H1 (cell line): ENCODE measurements at regions not wholly inside any gene's neighbourhood (a gene's known extent, or its start where the extent isn't known, plus 50 kb on each side); places are given as distances from the start of the nearest gene placed in this dataset.

ENCODE experiments used
- CTCF ChIA-PET: fragments of 300-600 bp; sonication (Branson Sonifier 250); formaldehyde crosslinking; loops from one replicate; lab custom pipeline; 2021; ENCODE audit not compliant: partially characterized antibody; lab: Charles Lee
- POLR2A ChIA-PET: fragments of 300-600 bp; sonication (Branson Sonifier 250); formaldehyde crosslinking; loops from one replicate; lab custom pipeline; 2021; ENCODE audit warnings: inconsistent platforms; ENCODE audit not compliant: partially characterized antibody; lab: Charles Lee
- DNase-seq, 2 experiments: peaks; one replicate each; pipeline versions ENCODE4 v3.0.0 to v3.0.0-alpha.2; 2010 to 2022; ENCODE audit warnings: low spot score in 2 of 2, low read depth in 1 of 2, mixed read lengths in 1 of 2
- FAIRE-seq: peaks from 2 replicates; lab custom pipeline; 2011; peaks lifted over from hg19 to GRCh38; lab: Jason Lieb, UNC
- H2AFZ ChIP-seq: 2 replicates; pipeline ENCODE4 v1.8.1; 2012; ENCODE audit warnings: low read length, inconsistent platforms
- H2AK5ac ChIP-seq: 2 replicates; pipeline ENCODE4 v1.6.1; 2013; ENCODE audit warnings: low read depth, low read length
- H2BK120ac ChIP-seq: replicated peaks from 2 replicates; pipeline ENCODE3; 2013; ENCODE audit warnings: low read depth, low read length, inconsistent platforms
- H2BK12ac ChIP-seq: 2 replicates; pipeline ENCODE4 v1.6.1; 2013; ENCODE audit warnings: low read depth, low read length
- H2BK15ac ChIP-seq: 2 replicates; pipeline ENCODE4 v1.6.1; 2013; ENCODE audit warnings: low read length
- H2BK20ac ChIP-seq: 2 replicates; pipeline ENCODE4 v1.6.1; 2013; ENCODE audit warnings: low read length
- H2BK5ac ChIP-seq: 2 replicates; pipeline ENCODE4 v1.6.1; 2013; ENCODE audit warnings: low read depth, low read length
- H3K14ac ChIP-seq: 2 replicates; pipeline ENCODE4 v1.6.1; 2013; ENCODE audit warnings: inconsistent platforms; ENCODE audit not compliant: insufficient read length
- H3K18ac ChIP-seq: 2 replicates; pipeline ENCODE4 v1.6.1; 2013; ENCODE audit warnings: low read length; ENCODE audit errors: extremely low read depth
- H3K23ac ChIP-seq: 2 replicates; pipeline ENCODE4 v1.6.1; 2013; ENCODE audit warnings: inconsistent platforms; ENCODE audit not compliant: insufficient read length
- H3K23me2 ChIP-seq: 2 replicates; pipeline ENCODE4 v1.6.1; 2013; ENCODE audit warnings: low read depth, low read length
- H3K27ac ChIP-seq: 2 replicates; pipeline ENCODE4 v1.6.1; 2011; ENCODE audit warnings: low read depth, low read length, inconsistent platforms
- H3K27me3 ChIP-seq, 4 experiments: replicated peaks in 1 of 4; 1 replicate in 1 of 4; 2 replicates in 3 of 4; pipeline versions ENCODE4 v1.6.1 to v1.8.1; 2011 to 2013; ENCODE audit warnings: low read length in 3 of 4, mild to moderate bottlenecking in 3 of 4, inconsistent platforms in 2 of 4, mixed read lengths in 2 of 4, moderate library complexity in 1 of 4; ENCODE audit not compliant: control insufficient read depth in 3 of 4, insufficient read depth in 3 of 4; ENCODE audit errors: extremely low read depth in 1 of 4
- H3K36me3 ChIP-seq, 4 experiments: 2 replicates each; pipeline versions ENCODE4 v1.6.1 to v1.8.1; 2011 to 2013; ENCODE audit warnings: mild to moderate bottlenecking in 4 of 4, low read length in 3 of 4, moderate library complexity in 2 of 4, control low read depth in 1 of 4, inconsistent platforms in 1 of 4; ENCODE audit not compliant: insufficient read depth in 4 of 4, control insufficient read depth in 2 of 4
- H3K4ac ChIP-seq: replicated peaks from 2 replicates; pipeline ENCODE3; 2013; ENCODE audit warnings: low read length, low read depth, mixed read lengths, inconsistent platforms; ENCODE audit not compliant: insufficient read length
- H3K4me1 ChIP-seq, 4 experiments: replicated peaks in 1 of 4; 1 replicate in 1 of 4; 2 replicates in 3 of 4; pipeline versions ENCODE4 v1.6.1 to v1.8.1; 2011 to 2013; ENCODE audit warnings: low read length in 3 of 4, inconsistent platforms in 2 of 4, mixed read lengths in 1 of 4; ENCODE audit not compliant: insufficient read depth in 4 of 4, control insufficient read depth in 3 of 4
- H3K4me2 ChIP-seq, 2 experiments: 2 replicates each; pipeline versions ENCODE4 v1.6.1 to v1.8.1; 2011 to 2013; ENCODE audit warnings: low read depth in 2 of 2, low read length in 2 of 2, control low read depth in 1 of 2, inconsistent platforms in 1 of 2, mild to moderate bottlenecking in 1 of 2; ENCODE audit not compliant: insufficient read depth in 1 of 2
- H3K4me3 ChIP-seq, 4 experiments: fragments of 200-600, 300-600 bp in 1 of 4; sonication (generic), shearing (Covaris generic), sonication (Bioruptor Twin) in 1 of 4; 2 replicates each; pipeline versions ENCODE4 v1.5.1 to v1.8.1; 2011 to 2016; ENCODE audit warnings: low read length in 4 of 4, low read depth in 3 of 4, control low read depth in 2 of 4, inconsistent platforms in 2 of 4, mild to moderate bottlenecking in 2 of 4, mixed read lengths in 1 of 4, moderate library complexity in 1 of 4; ENCODE audit not compliant: insufficient read depth in 2 of 4; ENCODE audit errors: extremely low read depth in 1 of 4
- H3K56ac ChIP-seq: replicated peaks from 2 replicates; pipeline ENCODE3; 2013; ENCODE audit warnings: low read depth, mild to moderate bottlenecking, mixed read lengths, low read length, inconsistent platforms; ENCODE audit not compliant: insufficient read length
- H3K79me1 ChIP-seq: 2 replicates; pipeline ENCODE4 v1.6.1; 2013; ENCODE audit warnings: low read depth, low read length, control low read depth
- H3K79me2 ChIP-seq, 2 experiments: 2 replicates each; pipeline versions ENCODE4 v1.6.1 to v1.8.1; 2012 to 2013; ENCODE audit warnings: low read length in 2 of 2, mild to moderate bottlenecking in 2 of 2, inconsistent platforms in 1 of 2; ENCODE audit not compliant: insufficient read depth in 2 of 2, control insufficient read depth in 1 of 2
- H3K9ac ChIP-seq, 4 experiments: replicated peaks in 1 of 4; 1 replicate in 1 of 4; 2 replicates in 3 of 4; pipeline versions ENCODE4 v1.6.1 to v1.8.1; 2011 to 2013; ENCODE audit warnings: low read depth in 3 of 4, low read length in 3 of 4, control low read depth in 2 of 4, mild to moderate bottlenecking in 2 of 4, moderate library complexity in 2 of 4, inconsistent platforms in 1 of 4; ENCODE audit errors: extremely low read depth in 1 of 4
- H3K9me3 ChIP-seq, 2 experiments: 2 replicates each; pipeline versions ENCODE4 v1.6.1 to v1.8.1; 2012 to 2013; ENCODE audit warnings: mild to moderate bottlenecking in 2 of 2, moderate library complexity in 2 of 2, control low read depth in 1 of 2, inconsistent platforms in 1 of 2, low read depth in 1 of 2, low read length in 1 of 2, mixed read lengths in 1 of 2; ENCODE audit not compliant: insufficient read depth in 2 of 2
- H4K20me1 ChIP-seq, 2 experiments: replicated peaks in 1 of 2; 2 replicates each; pipeline versions ENCODE3 to v1.8.1; 2011 to 2013; ENCODE audit warnings: inconsistent platforms in 2 of 2, low read length in 2 of 2, mild to moderate bottlenecking in 1 of 2; ENCODE audit not compliant: insufficient read depth in 2 of 2, control insufficient read depth in 1 of 2
- H4K5ac ChIP-seq: 2 replicates; pipeline ENCODE4 v1.6.1; 2013; ENCODE audit warnings: low read length, low read depth, mixed read lengths, inconsistent platforms; ENCODE audit not compliant: insufficient read length
- H4K8ac ChIP-seq: 2 replicates; pipeline ENCODE4 v1.8.0; 2013; ENCODE audit warnings: mild to moderate bottlenecking, moderate library complexity, low read length, inconsistent platforms; ENCODE audit not compliant: insufficient read depth; ENCODE audit errors: extremely low read depth
- H4K91ac ChIP-seq: replicated peaks from 2 replicates; pipeline ENCODE3; 2013; ENCODE audit warnings: low read length, mixed read lengths, inconsistent platforms; ENCODE audit not compliant: insufficient read length
- ASH2L ChIP-seq: fragments of 200-600, 300-600 bp; sonication (generic); IDR thresholded peaks from one replicate; pipeline ENCODE4 v1.7.1; 2017; ENCODE audit warnings: low read length
- CEBPB ChIP-seq: IDR thresholded peaks from 2 replicates; pipeline ENCODE4 v1.6.1; 2012; ENCODE audit warnings: low read depth, low read length
- CHD2 ChIP-seq: IDR thresholded peaks from 2 replicates; pipeline ENCODE4 v1.6.1; 2012; ENCODE audit warnings: low read length, improper control_type of control experiment
- CTBP2 ChIP-seq: IDR thresholded peaks from 2 replicates; pipeline ENCODE4 v1.7.0; 2011; ENCODE audit warnings: borderline replicate concordance, mild to moderate bottlenecking, moderate library complexity, mixed read lengths, low read length; ENCODE audit not compliant: insufficient read depth, insufficient read length
- EP300 ChIP-seq, 2 experiments: IDR thresholded peaks; 1 replicate in 1 of 2; 2 replicates in 1 of 2; pipeline ENCODE4 v1.6.1; 2011 to 2012; ENCODE audit warnings: low read depth in 2 of 2, low read length in 2 of 2, mild to moderate bottlenecking in 2 of 2, borderline replicate concordance in 1 of 2, inconsistent platforms in 1 of 2, moderate library complexity in 1 of 2
- EZH2 ChIP-seq: fragments of 200-600 bp; sonication (generic); IDR thresholded peaks from 2 replicates; pipeline ENCODE4 v1.7.1; 2012; ENCODE audit warnings: low read depth, mild to moderate bottlenecking, moderate library complexity, low read length, inconsistent platforms; ENCODE audit not compliant: severe bottlenecking
- FOSL1 ChIP-seq: IDR thresholded peaks from 2 replicates; pipeline ENCODE4 v1.6.1; 2011; ENCODE audit warnings: mild to moderate bottlenecking, low read depth, low read length, moderate library complexity; ENCODE audit not compliant: insufficient read depth
- HDAC6 ChIP-seq: IDR thresholded peaks from one replicate; pipeline ENCODE4 v1.7.1; 2012; ENCODE audit warnings: low read depth, mild to moderate bottlenecking, inconsistent platforms, low read length, moderate library complexity
- JUND ChIP-seq: IDR thresholded peaks from 2 replicates; pipeline ENCODE4 v1.6.1; 2011; ENCODE audit warnings: mild to moderate bottlenecking, improper control_type of control experiment, low read length
- POU5F1 ChIP-seq: IDR thresholded peaks from 2 replicates; pipeline ENCODE4 v1.6.1; 2011; ENCODE audit warnings: low read depth, mild to moderate bottlenecking, low read length, moderate library complexity
- RFX5 ChIP-seq: IDR thresholded peaks from 2 replicates; pipeline ENCODE4 v1.6.1; 2011; ENCODE audit warnings: low read depth, low read length, improper control_type of control experiment, borderline replicate concordance
- RNF2 ChIP-seq: fragments of 200-900, 300-1000 bp; sonication (generic); IDR thresholded peaks from 2 replicates; pipeline ENCODE4 v1.7.1; 2016; ENCODE audit warnings: borderline replicate concordance, low read depth, mild to moderate bottlenecking, antibody characterized with exemption, low read length; ENCODE audit not compliant: poor library complexity, severe bottlenecking; ENCODE audit errors: missing control alignments
- SAP30 ChIP-seq: fragments of 300-600 bp; sonication (generic); IDR thresholded peaks from 2 replicates; pipeline ENCODE4 v1.7.1; 2012; ENCODE audit warnings: low read length, moderate library complexity, mild to moderate bottlenecking, inconsistent platforms; ENCODE audit not compliant: insufficient read depth, insufficient replicate concordance
- SIX5 ChIP-seq: IDR thresholded peaks from 2 replicates; pipeline ENCODE4 v1.6.1; 2011; ENCODE audit warnings: mild to moderate bottlenecking, low read depth, low read length
- WGBS, 2 experiments: shearing (Covaris generic) in 1 of 2; methylation state at CpG; one replicate each; pipeline versions ENCODE4 v1.1.6 to v1.1.7; 2013 to 2015; ENCODE audit warnings: low lambda C conversion rate in 2 of 2, mixed read lengths in 2 of 2, inconsistent platforms in 1 of 2, low coverage in 1 of 2, missing lambda C conversion rate in 1 of 2; ENCODE audit not compliant: insufficient replicate concordance in 2 of 2, insufficient coverage in 1 of 2, insufficient read length in 1 of 2; ENCODE audit errors: extremely low coverage in 1 of 2, missing lambda C conversion rate in 1 of 2; 5-methylcytosine and 5-hydroxymethylcytosine counted together

DNA sequence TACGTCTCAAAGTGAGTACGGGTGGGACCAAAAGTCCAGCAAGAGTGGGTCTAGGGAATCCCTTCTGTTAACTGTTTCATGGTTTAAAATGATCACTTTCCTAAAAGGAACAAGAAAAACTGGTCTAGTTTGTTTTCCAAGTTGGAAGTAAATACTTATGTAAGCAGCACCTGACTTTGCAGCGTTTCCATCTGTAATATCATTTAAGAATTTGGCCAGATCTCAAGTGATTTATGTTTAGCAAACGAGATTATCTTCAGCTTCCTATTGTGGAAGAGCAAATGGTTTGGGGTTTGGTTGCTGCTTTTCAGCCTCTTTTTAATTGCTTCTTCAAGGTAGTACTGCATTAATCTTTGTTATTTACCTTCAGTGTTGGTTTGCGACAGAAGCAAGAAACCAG, 50.4 kb downstream of the FHIP1A start:
- no peak overlapping the region for H3K23ac ChIP-seq
- ChIA-PET CTCF (no interaction called here), POLR2A (no interaction called here)
- no peaks in the 10 kb centered on the region; the same call in 1 of the 2 replicates for H3K23me2 ChIP-seq
- no peak overlapping the region for H3K9ac ChIP-seq
- no peak overlapping the region for H2AFZ ChIP-seq
- no peak overlapping the region for H2BK5ac ChIP-seq
- no peak overlapping the region for H2AK5ac ChIP-seq
- H2BK12ac ChIP-seq = no peak overlapping the region
- H2BK120ac ChIP-seq = no peak overlapping the region
- H4K5ac ChIP-seq = no peak overlapping the region
- peaks cover 0 to 13% (median 9%) of the 10 kb centered on the region in 4 experiments; a peak in 3 of 7 replicates for H3K4me1 ChIP-seq
- H3K4me3 ChIP-seq = no peak overlapping the region
- H3K14ac ChIP-seq = no peak overlapping the region
- H3K4me2 ChIP-seq = no peak overlapping the region
- H3K79me2 ChIP-seq = peaks cover 0 to 86% of the 10 kb centered on the region in 2 experiments; a peak in 3 of 4 replicates
- 88% methylated on average over 5 of the region's 5 CpGs; no CpG with 5 or more reads in 1 of the 2 experiments for WGBS, 2 experiments
- no peaks in the 10 kb centered on the region for H3K9me3 ChIP-seq
- no peaks in the 10 kb centered on the region for H3K27me3 ChIP-seq
- H3K27ac ChIP-seq = no peak overlapping the region
- DNase-seq = no peak
- H4K91ac ChIP-seq = no peak overlapping the region
- no peak overlapping the region for H2BK15ac ChIP-seq
- H3K56ac ChIP-seq = no peak overlapping the region
- no peak overlapping the region for H4K8ac ChIP-seq
- H2BK20ac ChIP-seq = no peak overlapping the region
- peak; percentile 60 for FAIRE-seq
- no peak overlapping the region for H3K4ac ChIP-seq
- no peaks in the 10 kb centered on the region; the same call in 1 of the 2 replicates for H3K79me1 ChIP-seq
- no peaks in the 10 kb centered on the region for H3K36me3 ChIP-seq
- H4K20me1 ChIP-seq = peaks cover 0 to 3% of the 10 kb centered on the region in 2 experiments
- H3K18ac ChIP-seq = no peak overlapping the region
- TF ChIP-seq EZH2 (no peak), POU5F1 (no peak), JUND (no peak), CTBP2 (no peak), SIX5 (no peak), RNF2 (no peak), HDAC6 (no peak), CHD2 (no peak), SAP30 (no peak), RFX5 (no peak), CEBPB (no peak), ASH2L (no peak), FOSL1 (no peak), EP300 (IDR thresholded peaks at IDR 0.05; ENCODE audit: borderline replicate concordance in 1 of 2, low read depth in 2 of 2, low read length in 2 of 2) (no peak)
